Activated CD4-positive, alpha-beta memory T cell treated with anti-CD3 and anti-CD28 coated beads for 36 hours (primary cell): ENCODE measurements at regions not wholly inside any gene's neighbourhood (a gene's known extent, or its start where the extent isn't known, plus 50 kb on each side); places are given as distances from the start of the nearest gene placed in this dataset.

Source experiments
- CTCF ChIA-PET: fragments of 350-600 bp; sonication (Branson Sonifier 250); formaldehyde crosslinking; loops from one replicate; lab custom pipeline; 2021; ENCODE audit warnings: antibody characterized with exemption, inconsistent platforms; lab: Charles Lee
- POLR2A ChIA-PET: fragments of 350-600 bp; sonication (Branson Sonifier 250); formaldehyde crosslinking; loops from one replicate; lab custom pipeline; 2021; ENCODE audit warnings: antibody characterized with exemption; lab: Charles Lee
- DNase-seq: peaks from one replicate; pipeline ENCODE4 v3.0.0-alpha.2; 2020
- H3K27ac Mint-ChIP-seq: one replicate; pipeline ENCODE4 v1.8.0; 2021; ENCODE audit warnings: mixed read lengths
- H3K27me3 Mint-ChIP-seq: one replicate; pipeline ENCODE4 v1.8.0; 2021; ENCODE audit warnings: mixed read lengths
- H3K36me3 Mint-ChIP-seq: one replicate; pipeline ENCODE4 v1.8.0; 2021; ENCODE audit warnings: mixed read lengths
- H3K4me1 Mint-ChIP-seq: one replicate; pipeline ENCODE4 v1.8.0; 2021; ENCODE audit warnings: low read depth, mixed read lengths
- H3K4me3 Mint-ChIP-seq: one replicate; pipeline ENCODE4 v1.8.0; 2021; ENCODE audit warnings: mild to moderate bottlenecking, mixed read lengths
- H3K9me3 Mint-ChIP-seq: one replicate; pipeline ENCODE4 v1.8.0; 2021; ENCODE audit warnings: mixed read lengths
- intact Hi-C: fragments of 100-400 bp; cut with micrococcal nuclease; formaldehyde crosslinking; loops from one replicate; pipeline ENCODE4 v1.15.1; 2023

DNA sequence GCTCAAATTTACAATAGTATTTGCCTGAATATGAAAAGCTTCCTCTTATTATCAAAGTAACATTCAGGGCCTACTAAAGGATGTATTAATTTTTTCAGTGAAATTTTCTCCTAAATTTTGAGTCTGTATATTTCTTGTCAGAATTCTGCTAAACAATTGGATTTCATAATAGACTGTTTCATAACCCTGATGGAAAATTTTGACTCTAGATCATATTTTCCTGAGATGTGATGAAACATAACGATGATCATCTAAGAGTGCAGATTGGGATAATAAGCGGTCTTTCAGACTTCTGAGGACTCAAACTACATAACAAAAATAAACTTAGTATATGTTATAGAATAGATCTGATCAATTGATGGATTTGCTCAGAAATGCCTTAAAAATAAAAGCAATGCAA is 574.5 kb upstream of the TBL1XR1 start:
- Mint-ChIP-seq H3K27ac (no peak overlapping the region), H3K4me1 (no peaks in the 10 kb centered on the region), H3K27me3 (no peaks in the 10 kb centered on the region), H3K36me3 (peaks cover 5% of the 10 kb centered on the region), H3K4me3 (no peak overlapping the region), H3K9me3 (peaks cover 11% of the 10 kb centered on the region)
- intact Hi-C loops, result no loop called here
- DNase-seq, result no peak
- ChIA-PET CTCF (no interaction called here), POLR2A (no interaction called here)

- Mint-ChIP-seq H3K9me3 (peaks cover 7% of the 10 kb centered on the region), H3K27ac (no peak overlapping the region), H3K4me1 (peaks cover 5% of the 10 kb centered on the region), H3K36me3 (peaks cover 4% of the 10 kb centered on the region), H3K27me3 (no peaks in the 10 kb centered on the region), H3K4me3 (no peak overlapping the region)
- ChIA-PET POLR2A (no interaction called here), CTCF (interaction anchor here (0.8 kb wide), 1 partner anchor 612 kb away, joined by 3 read pairs; no protein-coding TSS in a partner anchor)
- intact Hi-C loops, result no loop called here
- no peak for DNase-seq
Observed at GRCh38 chr3:177772908-177773557, 575.8 kb upstream of the TBL1XR1 start.

- H3K4me1 Mint-ChIP-seq, result peaks cover 11% of the 10 kb centered on the region
- DNase-seq, result no peak
- no peak overlapping the region for H3K4me3 Mint-ChIP-seq
- H3K9me3 Mint-ChIP-seq, result peaks cover 6% of the 10 kb centered on the region
- no peak overlapping the region for H3K27ac Mint-ChIP-seq
- peaks cover 3% of the 10 kb centered on the region for H3K36me3 Mint-ChIP-seq
- no peaks in the 10 kb centered on the region for H3K27me3 Mint-ChIP-seq
- CTCF ChIA-PET, result interaction anchor here (0.8 kb wide), 1 partner anchor 612 kb away, joined by 3 read pairs; no protein-coding TSS in a partner anchor
- intact Hi-C loops, result no loop called here
- POLR2A ChIA-PET, result no interaction called here
Observed at GRCh38 chr3:177773717-177774116, 576.4 kb upstream of the TBL1XR1 start.

- Mint-ChIP-seq H3K9me3 (no peaks in the 10 kb centered on the region), H3K36me3 (no peaks in the 10 kb centered on the region), H3K4me1 (peaks cover 16% of the 10 kb centered on the region), H3K27ac (no peak overlapping the region), H3K4me3 (no peak overlapping the region), H3K27me3 (no peaks in the 10 kb centered on the region)
- DNase-seq, result no peak
- POLR2A ChIA-PET, result interaction anchor here (0.6 kb wide), 1 partner anchor 445 kb away, joined by 4 read pairs; no protein-coding TSS in a partner anchor
- CTCF ChIA-PET, result interaction anchor here (0.6 to 2.6 kb wide), 4 partner anchors 14 to 730 kb away, joined by 3 to 7 read pairs (median 3); no protein-coding TSS in a partner anchor
- intact Hi-C loops, result loop anchor here (2.0 to 5.0 kb wide), 3 partner anchors 416 to 904 kb away; no protein-coding TSS in a partner anchor
Observed at GRCh38 chr3:177776661-177777101, 579.4 kb upstream of the TBL1XR1 start.

DNA sequence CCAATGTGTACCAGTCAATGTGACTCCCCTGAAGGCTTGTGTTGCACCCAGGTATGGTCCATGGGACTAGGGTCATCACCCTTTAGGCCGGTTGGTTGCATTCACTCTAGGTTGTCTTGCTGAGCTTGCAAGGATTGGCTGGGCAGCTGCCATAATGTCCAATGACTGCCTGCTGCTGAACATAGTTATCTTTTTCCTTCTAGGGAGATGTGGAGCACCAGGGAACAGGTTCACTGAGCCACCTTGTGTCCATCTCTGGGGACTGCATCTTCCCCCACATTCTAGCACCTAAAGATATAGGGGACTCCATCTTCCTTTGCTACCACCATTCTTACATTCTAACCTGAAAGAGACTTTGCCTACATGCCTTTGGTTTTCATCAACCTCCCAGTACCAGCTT is 580.4 kb upstream of the TBL1XR1 start:
- no peak overlapping the region for H3K4me3 Mint-ChIP-seq
- no peaks in the 10 kb centered on the region for H3K36me3 Mint-ChIP-seq
- peaks cover 16% of the 10 kb centered on the region for H3K4me1 Mint-ChIP-seq
- no peak overlapping the region for H3K27ac Mint-ChIP-seq
- peak; percentile 61 for DNase-seq
- intact Hi-C loops, result loop anchor here (2.0 to 5.0 kb wide), 3 partner anchors 417 to 905 kb away; no protein-coding TSS in a partner anchor
- POLR2A ChIA-PET, result no interaction called here
- CTCF ChIA-PET, result interaction anchor here (0.6 to 2.6 kb wide), 11 partner anchors 8 to 745 kb away, joined by 3 to 7 read pairs (median 3); no protein-coding TSS in a partner anchor
- H3K9me3 Mint-ChIP-seq, result no peaks in the 10 kb centered on the region
- H3K27me3 Mint-ChIP-seq, result no peaks in the 10 kb centered on the region

DNA sequence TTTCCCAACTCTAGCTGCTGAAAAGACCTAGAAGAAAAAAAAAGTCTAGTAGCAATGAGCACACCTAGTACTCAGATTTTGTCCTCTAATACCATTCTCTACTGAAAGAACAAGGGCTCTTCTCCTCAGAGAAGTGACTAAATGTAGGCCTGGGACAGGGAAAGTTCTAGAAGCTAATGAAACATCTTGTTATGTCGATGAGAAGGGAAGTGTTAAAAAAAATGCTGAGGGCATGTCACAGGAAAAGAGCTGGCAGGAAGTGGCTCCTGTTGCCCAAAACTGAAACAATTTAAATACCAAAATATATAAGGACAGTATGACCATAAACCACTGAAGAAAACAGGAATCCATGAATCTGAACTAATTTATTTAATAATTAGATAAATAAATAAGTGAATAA is 581.4 kb upstream of the TBL1XR1 start:
- Mint-ChIP-seq H3K9me3 (no peaks in the 10 kb centered on the region), H3K36me3 (no peaks in the 10 kb centered on the region), H3K4me1 (peaks cover 16% of the 10 kb centered on the region), H3K27me3 (no peaks in the 10 kb centered on the region), H3K4me3 (no peak overlapping the region), H3K27ac (peak overlapping the region; percentile 49)
- ChIA-PET POLR2A (no interaction called here), CTCF (interaction anchor here (0.6 to 2.6 kb wide), 7 partner anchors 9 to 744 kb away, joined by 3 to 7 read pairs (median 3); no protein-coding TSS in a partner anchor)
- DNase-seq, result no peak
- intact Hi-C loops, result loop anchor here (5.0 kb wide), 2 partner anchors 721 to 906 kb away; no protein-coding TSS in a partner anchor

DNA sequence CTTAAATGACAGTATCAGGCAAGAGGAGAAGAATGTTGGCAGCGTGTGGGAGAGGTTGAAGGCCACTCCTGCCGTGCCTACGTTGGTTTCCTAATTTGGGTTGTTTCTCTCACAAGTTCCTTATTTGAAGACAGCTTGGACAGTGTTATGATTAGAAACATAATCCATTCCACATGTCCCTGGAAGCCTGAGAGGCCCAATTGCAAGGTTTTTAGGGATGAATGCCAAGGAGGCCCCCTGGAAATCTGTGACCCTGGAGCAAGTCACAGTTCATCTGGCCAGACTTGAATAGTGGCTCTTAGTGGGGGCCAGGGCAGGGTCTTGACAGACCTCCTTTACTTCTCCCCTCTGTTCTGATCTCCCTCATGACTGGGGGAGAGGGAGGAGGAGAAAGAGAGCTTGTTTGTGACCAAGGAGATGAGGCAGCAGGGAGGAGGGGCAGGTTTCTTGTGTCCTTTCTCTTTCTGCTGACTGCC is 584.4 kb upstream of the TBL1XR1 start:
- Mint-ChIP-seq H3K4me1 (peaks cover 20% of the 10 kb centered on the region), H3K4me3 (no peak overlapping the region), H3K27me3 (no peaks in the 10 kb centered on the region), H3K36me3 (no peaks in the 10 kb centered on the region), H3K9me3 (no peaks in the 10 kb centered on the region), H3K27ac (no peak overlapping the region)
- no peak for DNase-seq
- ChIA-PET CTCF (no interaction called here), POLR2A (no interaction called here)
- intact Hi-C loops, result no loop called here

- H3K4me3 Mint-ChIP-seq, result no peak overlapping the region
- no peak overlapping the region for H3K27ac Mint-ChIP-seq
- no peak for DNase-seq
- no peaks in the 10 kb centered on the region for H3K27me3 Mint-ChIP-seq
- no peaks in the 10 kb centered on the region for H3K36me3 Mint-ChIP-seq
- H3K9me3 Mint-ChIP-seq, result no peaks in the 10 kb centered on the region
- intact Hi-C loops, result no loop called here
- ChIA-PET POLR2A (no interaction called here), CTCF (no interaction called here)
- H3K4me1 Mint-ChIP-seq, result peaks cover 24% of the 10 kb centered on the region
Observed at GRCh38 chr3:177783338-177783737, 586.1 kb upstream of the TBL1XR1 start.

DNA sequence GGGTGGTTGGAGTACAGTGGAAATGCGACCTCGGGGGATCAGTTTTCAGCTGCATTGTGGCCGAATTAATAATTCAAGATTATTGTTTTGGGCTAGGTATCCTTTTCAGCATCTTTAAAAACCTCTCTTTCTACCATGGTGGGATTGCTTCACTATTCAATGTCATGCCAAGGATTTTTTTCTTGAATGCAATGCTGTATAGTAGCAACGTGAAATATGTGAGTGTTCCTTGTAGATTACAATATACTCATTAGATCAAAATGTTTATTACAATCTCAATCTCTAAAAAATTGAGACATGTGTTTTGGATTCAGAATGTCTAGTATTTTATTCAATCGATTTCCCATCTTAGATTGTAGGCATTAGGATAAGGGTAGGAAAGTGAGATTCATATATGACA is 586.5 kb upstream of the TBL1XR1 start:
- Mint-ChIP-seq H3K4me1 (peaks cover 20% of the 10 kb centered on the region), H3K9me3 (no peaks in the 10 kb centered on the region), H3K4me3 (no peak overlapping the region), H3K36me3 (no peaks in the 10 kb centered on the region), H3K27ac (no peak overlapping the region), H3K27me3 (no peaks in the 10 kb centered on the region)
- ChIA-PET POLR2A (no interaction called here), CTCF (no interaction called here)
- intact Hi-C loops, result no loop called here
- no peak for DNase-seq

- POLR2A ChIA-PET, result interaction anchor here (0.6 kb wide), 1 partner anchor 441 kb away, joined by 3 read pairs; no protein-coding TSS in a partner anchor
- DNase-seq, result no peak
- Mint-ChIP-seq H3K27me3 (no peaks in the 10 kb centered on the region), H3K27ac (no peak overlapping the region), H3K9me3 (no peaks in the 10 kb centered on the region), H3K36me3 (no peaks in the 10 kb centered on the region), H3K4me1 (peaks cover 16% of the 10 kb centered on the region), H3K4me3 (no peak overlapping the region)
- intact Hi-C loops, result loop anchor here (1.0 to 5.0 kb wide), 10 partner anchors 9 to 593 kb away; no protein-coding TSS in a partner anchor
- CTCF ChIA-PET, result interaction anchor here (1.2 kb wide), 1 partner anchor 9 kb away, joined by 3 read pairs; no protein-coding TSS in a partner anchor
Observed at GRCh38 chr3:177787279-177788041, 590.2 kb upstream of the TBL1XR1 start.

DNA sequence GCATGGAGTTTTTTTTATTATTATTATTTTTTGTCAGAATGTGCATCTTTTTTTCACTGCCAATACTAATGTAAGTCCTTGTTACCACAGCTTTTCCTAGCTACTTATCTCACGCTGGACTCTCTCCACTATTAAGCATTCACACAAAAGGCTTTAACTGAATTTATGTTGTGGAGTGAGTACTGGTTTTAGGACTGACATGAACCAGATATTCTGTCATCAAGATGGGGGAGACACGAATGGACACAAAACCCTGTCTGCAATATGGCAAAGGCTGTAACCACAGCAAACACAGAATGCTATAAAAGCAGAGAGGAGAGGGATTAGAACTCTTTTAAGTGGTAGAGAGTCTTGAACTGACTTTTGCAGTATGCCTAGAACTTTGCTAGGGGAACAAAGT is 592.2 kb upstream of the TBL1XR1 start:
- intact Hi-C loops, result loop anchor here (5.0 kb wide), 1 partner anchor 33 kb away; no protein-coding TSS in a partner anchor
- Mint-ChIP-seq H3K4me3 (no peak overlapping the region), H3K27ac (no peak overlapping the region), H3K36me3 (no peaks in the 10 kb centered on the region), H3K27me3 (no peaks in the 10 kb centered on the region), H3K4me1 (peaks cover 16% of the 10 kb centered on the region), H3K9me3 (no peaks in the 10 kb centered on the region)
- ChIA-PET POLR2A (no interaction called here), CTCF (no interaction called here)
- no peak for DNase-seq
